Activated T-cell treated with anti-CD3 and anti-CD28 coated beads, Interleukin-2, amount 50 U/mL, for 4 hours (primary cell): ENCODE measurements at regions not wholly inside any gene's neighbourhood (a gene's known extent, or its start where the extent isn't known, plus 50 kb on each side); places are given as distances from the start of the nearest gene placed in this dataset.

Source experiments
- ATAC-seq, 2 donors: fragments of 200-7000 bp; cut with Tn5 transposase; one replicate each; pipeline ENCODE4 v1.10.0; 2021
- DNase-seq: peaks from one replicate; pipeline ENCODE4 v3.0.0-alpha.2; 2020
- H3K27me3 Mint-ChIP-seq: one replicate; pipeline ENCODE4 v1.8.0; 2021; ENCODE audit warnings: low read depth, mixed read lengths
- H3K36me3 Mint-ChIP-seq: one replicate; pipeline ENCODE4 v1.8.0; 2022; ENCODE audit warnings: mixed read lengths; ENCODE audit not compliant: insufficient read depth
- H3K4me1 Mint-ChIP-seq: one replicate; pipeline ENCODE4 v1.8.0; 2021; ENCODE audit warnings: low read depth, mixed read lengths
- H3K4me3 Mint-ChIP-seq: one replicate; pipeline ENCODE4 v1.8.0; 2021; ENCODE audit warnings: mild to moderate bottlenecking, moderate library complexity, mixed read lengths
- H3K9me3 Mint-ChIP-seq: one replicate; pipeline ENCODE4 v1.8.0; 2021; ENCODE audit warnings: mixed read lengths

DNA sequence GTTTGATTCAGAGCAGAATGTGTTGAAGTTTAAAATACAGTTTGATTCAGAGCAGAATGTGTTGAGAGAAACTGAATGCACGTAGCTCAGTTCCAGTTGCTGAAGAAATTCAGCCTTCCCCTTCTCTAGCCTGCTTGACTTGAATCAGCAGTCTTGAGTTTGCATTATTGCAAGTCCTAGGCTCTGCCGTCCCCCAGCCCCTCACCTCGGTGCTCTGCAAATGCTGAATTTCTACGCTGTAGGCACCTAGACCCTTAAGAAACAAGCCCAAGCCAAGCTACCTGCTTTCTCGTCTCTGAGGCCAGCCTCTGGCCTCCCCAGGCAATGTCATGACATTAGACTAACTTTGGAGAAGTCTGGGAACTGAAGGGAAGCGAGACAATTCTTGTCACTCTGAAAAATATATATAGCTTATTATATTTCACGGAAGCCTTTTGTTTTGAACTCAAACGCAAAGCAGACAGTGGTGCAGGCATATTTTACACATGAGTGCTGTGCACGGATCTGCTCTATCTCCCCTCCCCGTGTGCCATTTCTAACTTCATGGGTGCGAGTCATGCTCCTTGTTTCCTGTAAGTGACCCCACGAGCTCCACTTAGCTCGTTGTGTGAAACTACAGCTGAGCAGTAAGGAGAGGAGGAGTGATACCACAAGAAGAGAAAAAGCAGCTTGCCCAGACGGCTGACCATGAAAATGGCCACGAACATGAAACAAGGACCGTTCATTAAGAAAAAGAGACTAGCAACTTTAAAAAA is 71.4 kb upstream of the DUSP22 start:
- DNase-seq, result no peak
- Mint-ChIP-seq H3K4me3 (no peak overlapping the region), H3K4me1 (peaks cover 66% of the 10 kb centered on the region)

GRCh38 chr6:221531-222349 is 70.5 kb upstream of the DUSP22 start:
- ATAC-seq (no peak), DNase-seq (no peak)
- Mint-ChIP-seq H3K4me3 (no peak overlapping the region), H3K4me1 (peaks cover 67% of the 10 kb centered on the region), H3K27me3 (no peaks in the 10 kb centered on the region), H3K9me3 (no peaks in the 10 kb centered on the region), H3K36me3 (no peaks in the 10 kb centered on the region)

More for the DNA sequence above, 71.4 kb upstream of the DUSP22 start:
- H3K36me3 Mint-ChIP-seq, result no peaks in the 10 kb centered on the region
- no peaks in the 10 kb centered on the region for H3K27me3 Mint-ChIP-seq
- no peaks in the 10 kb centered on the region for H3K9me3 Mint-ChIP-seq
- ATAC-seq, result no peak

GRCh38 chr6:222468-222867 is 69.8 kb upstream of the DUSP22 start:
- Mint-ChIP-seq H3K4me1 (peaks cover 65% of the 10 kb centered on the region), H3K4me3 (no peak overlapping the region), H3K27me3 (no peaks in the 10 kb centered on the region), H3K36me3 (no peaks in the 10 kb centered on the region), H3K9me3 (no peaks in the 10 kb centered on the region)
- DNase-seq (no peak), ATAC-seq (no peak)

DNA sequence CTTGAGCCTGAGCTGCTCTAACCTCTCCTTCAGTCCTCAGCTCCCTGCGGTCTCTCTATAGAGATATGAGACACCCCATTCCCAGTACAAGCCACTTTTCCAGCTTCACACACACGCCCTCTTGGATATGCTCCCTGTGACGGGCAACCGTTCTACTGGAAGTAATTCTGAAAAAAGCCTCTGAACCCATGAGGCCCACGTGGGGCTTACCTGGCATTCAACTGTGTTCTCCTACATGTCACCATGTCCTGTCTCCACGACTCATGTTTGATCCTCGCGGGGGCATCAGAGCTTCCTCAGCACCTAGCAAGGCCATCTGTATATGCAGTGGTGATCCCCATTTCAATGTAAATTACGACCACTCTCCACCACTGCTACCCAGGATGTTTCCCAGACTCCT is 69.2 kb upstream of the DUSP22 start:
- DNase-seq (no peak), ATAC-seq (no peak)
- H3K36me3 Mint-ChIP-seq, result no peaks in the 10 kb centered on the region
- H3K9me3 Mint-ChIP-seq, result no peaks in the 10 kb centered on the region
- H3K4me3 Mint-ChIP-seq, result no peak overlapping the region
- H3K27me3 Mint-ChIP-seq, result no peaks in the 10 kb centered on the region
- peaks cover 64% of the 10 kb centered on the region for H3K4me1 Mint-ChIP-seq

GRCh38 chr6:223763-224162 is 68.5 kb upstream of the DUSP22 start:
- H3K9me3 Mint-ChIP-seq, result no peaks in the 10 kb centered on the region
- peak overlapping the region; percentile 24 for H3K4me3 Mint-ChIP-seq
- peaks cover 63% of the 10 kb centered on the region for H3K4me1 Mint-ChIP-seq
- no peaks in the 10 kb centered on the region for H3K36me3 Mint-ChIP-seq
- ATAC-seq (peak; percentile 41 to 52), DNase-seq (no peak)
- H3K27me3 Mint-ChIP-seq, result no peaks in the 10 kb centered on the region

DNA sequence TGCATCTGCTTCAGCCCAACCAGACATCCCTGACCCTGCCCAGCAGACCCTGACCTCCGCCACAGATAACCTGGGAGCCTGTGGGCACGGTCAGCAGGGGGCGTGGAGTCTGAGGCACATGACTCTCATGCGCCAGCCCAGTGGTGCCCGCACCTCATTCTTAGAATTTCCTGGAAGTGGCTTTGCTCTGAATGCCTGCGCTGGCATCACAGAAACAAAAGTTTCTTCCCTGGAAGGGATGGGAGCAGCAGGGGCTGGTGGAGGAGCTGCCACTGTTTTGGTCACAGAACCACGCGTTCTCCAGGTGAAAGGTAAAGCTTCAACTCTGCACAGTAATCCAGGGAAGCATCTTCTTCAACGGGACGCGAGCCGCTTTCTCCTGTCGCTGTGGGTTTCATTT is 67.9 kb upstream of the DUSP22 start:
- no peak for ATAC-seq
- peaks cover 64% of the 10 kb centered on the region for H3K4me1 Mint-ChIP-seq
- H3K4me3 Mint-ChIP-seq, result no peak overlapping the region
- DNase-seq, result no peak
- no peaks in the 10 kb centered on the region for H3K36me3 Mint-ChIP-seq
- H3K9me3 Mint-ChIP-seq, result no peaks in the 10 kb centered on the region
- no peaks in the 10 kb centered on the region for H3K27me3 Mint-ChIP-seq

GRCh38 chr6:225121-225721 is 67.1 kb upstream of the DUSP22 start:
- ATAC-seq (peak; percentile 77 to 79), DNase-seq (peak; percentile 67)
- Mint-ChIP-seq H3K36me3 (no peaks in the 10 kb centered on the region), H3K27me3 (no peaks in the 10 kb centered on the region), H3K9me3 (no peaks in the 10 kb centered on the region), H3K4me1 (peaks cover 62% of the 10 kb centered on the region), H3K4me3 (peak overlapping the region; percentile 59)

DNA sequence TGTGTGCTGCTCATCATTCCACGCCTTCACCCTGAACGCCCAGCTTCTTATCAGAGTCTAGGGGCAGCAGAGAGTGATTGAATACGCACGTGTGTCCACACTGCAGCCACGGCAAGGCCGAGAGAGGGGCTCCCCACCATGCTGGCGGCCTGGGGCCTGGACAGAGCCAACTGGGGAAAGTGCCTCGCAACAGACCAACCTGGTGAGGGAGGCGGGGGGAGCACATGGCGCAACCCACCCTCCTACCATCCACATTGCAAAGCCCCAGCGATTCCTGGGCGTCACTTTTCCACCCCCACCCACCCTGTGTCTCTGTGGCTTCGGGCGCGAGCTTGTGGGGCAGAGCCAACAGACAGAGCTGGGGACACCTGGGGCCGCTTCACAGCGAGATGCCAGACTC is 66.4 kb upstream of the DUSP22 start:
- no peak for DNase-seq
- Mint-ChIP-seq H3K4me3 (peak overlapping the region; percentile 59), H3K4me1 (peaks cover 62% of the 10 kb centered on the region), H3K36me3 (no peaks in the 10 kb centered on the region), H3K27me3 (no peaks in the 10 kb centered on the region), H3K9me3 (no peaks in the 10 kb centered on the region)
- no peak for ATAC-seq

DNA sequence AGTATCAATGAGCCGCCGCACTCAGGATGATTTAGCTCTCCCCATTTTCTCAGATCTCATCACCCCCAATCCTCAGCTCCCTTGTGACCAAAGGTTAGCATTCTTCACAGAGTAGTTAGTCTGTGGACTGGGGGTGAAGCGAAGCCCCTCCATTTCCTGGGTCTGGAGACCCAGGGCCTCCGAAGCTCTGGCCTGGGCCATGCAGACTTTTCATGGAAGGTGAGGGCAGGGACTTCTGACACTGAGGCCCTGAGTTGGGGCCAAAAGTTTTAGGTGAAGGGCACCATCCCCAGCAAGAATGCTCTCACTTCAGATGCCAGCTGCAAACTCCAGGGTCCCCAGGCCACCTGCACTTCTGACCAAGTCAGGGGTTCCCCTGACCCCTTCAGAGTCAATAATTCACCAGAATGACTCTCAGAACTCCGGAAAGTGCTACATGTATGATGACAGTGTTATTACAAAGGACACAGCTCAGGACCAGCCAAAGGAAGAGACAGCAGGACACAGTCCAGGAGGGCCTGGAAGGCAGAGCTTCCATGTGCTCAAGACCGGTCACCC is 65.7 kb upstream of the DUSP22 start:
- peaks cover 59% of the 10 kb centered on the region for H3K4me1 Mint-ChIP-seq
- no peaks in the 10 kb centered on the region for H3K27me3 Mint-ChIP-seq
- H3K36me3 Mint-ChIP-seq, result no peaks in the 10 kb centered on the region
- no peak for ATAC-seq
- DNase-seq, result no peak
- no peak overlapping the region for H3K4me3 Mint-ChIP-seq
- no peaks in the 10 kb centered on the region for H3K9me3 Mint-ChIP-seq

GRCh38 chr6:227074-227782 is 65.1 kb upstream of the DUSP22 start:
- Mint-ChIP-seq H3K27me3 (no peaks in the 10 kb centered on the region), H3K4me3 (no peak overlapping the region), H3K4me1 (peaks cover 57% of the 10 kb centered on the region), H3K9me3 (no peaks in the 10 kb centered on the region), H3K36me3 (no peaks in the 10 kb centered on the region)
- ATAC-seq (no peak), DNase-seq (no peak)

DNA sequence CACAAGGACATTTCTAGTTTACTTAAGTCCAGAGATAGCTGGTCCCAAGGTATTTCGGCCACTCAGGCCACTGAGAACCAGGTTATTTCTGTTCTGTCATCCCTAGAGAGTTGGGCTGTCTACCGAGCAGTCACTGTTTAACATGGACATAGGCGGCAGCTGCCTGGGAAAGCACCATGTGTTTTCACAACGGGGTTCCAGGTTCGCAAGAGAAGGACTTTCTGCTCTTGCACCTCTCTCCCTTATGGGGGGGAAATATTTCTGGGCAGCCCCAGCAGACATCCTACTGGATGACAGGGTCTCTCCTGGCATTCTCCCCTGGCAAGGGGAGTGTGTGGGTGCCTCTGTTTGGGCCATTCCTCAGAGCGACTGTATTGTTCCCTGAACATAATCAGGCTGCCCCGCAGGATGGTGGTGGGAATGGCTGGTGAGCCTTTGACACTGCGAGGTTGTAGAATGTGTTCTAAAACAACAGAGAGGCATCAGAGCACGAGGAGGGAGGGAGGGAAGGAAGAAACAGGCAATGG is 64.4 kb upstream of the DUSP22 start:
- no peaks in the 10 kb centered on the region for H3K27me3 Mint-ChIP-seq
- no peaks in the 10 kb centered on the region for H3K9me3 Mint-ChIP-seq
- H3K36me3 Mint-ChIP-seq, result no peaks in the 10 kb centered on the region
- H3K4me3 Mint-ChIP-seq, result no peak overlapping the region
- DNase-seq (no peak), ATAC-seq (no peak)
- H3K4me1 Mint-ChIP-seq, result peaks cover 52% of the 10 kb centered on the region

DNA sequence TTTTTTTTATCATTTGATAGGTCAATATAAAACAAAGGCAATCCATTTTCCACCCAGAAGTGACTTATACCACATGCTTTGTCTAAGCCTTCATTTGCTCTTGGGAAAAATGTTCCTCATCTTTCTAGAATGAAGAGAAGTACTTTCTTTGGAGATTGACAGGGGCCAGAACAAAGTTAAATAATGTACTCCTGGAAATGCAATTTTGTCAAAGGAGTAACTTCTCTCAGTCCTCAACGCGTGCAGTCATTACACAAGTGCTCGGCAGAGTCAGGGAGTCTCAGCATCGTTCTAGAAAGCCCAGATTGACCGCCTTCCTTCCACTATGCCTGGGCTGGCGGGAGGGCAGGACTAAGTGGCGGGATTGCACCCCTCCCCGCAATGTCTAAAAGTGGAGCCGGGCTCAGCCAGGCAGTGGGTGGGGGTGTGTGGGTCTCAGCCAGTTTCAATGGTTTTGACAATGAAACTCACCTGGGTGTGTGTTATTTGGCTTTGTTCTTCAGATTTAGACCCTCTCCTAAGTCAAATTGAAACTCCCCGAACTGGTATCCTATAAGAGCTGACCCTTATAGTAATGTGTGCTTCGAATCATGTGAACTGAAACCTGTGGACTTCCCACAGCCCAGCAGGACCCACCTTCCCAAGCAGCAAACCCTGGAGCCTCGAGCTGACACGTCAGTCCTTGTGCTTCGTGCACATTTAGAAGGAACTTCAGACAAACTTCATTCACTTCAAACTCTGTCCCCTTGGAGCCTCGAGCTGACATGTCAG is 63.2 kb upstream of the DUSP22 start:
- Mint-ChIP-seq H3K9me3 (no peaks in the 10 kb centered on the region), H3K4me3 (no peak overlapping the region), H3K36me3 (no peaks in the 10 kb centered on the region), H3K4me1 (peaks cover 43% of the 10 kb centered on the region), H3K27me3 (no peaks in the 10 kb centered on the region)
- ATAC-seq (no peak), DNase-seq (no peak)

- peak; percentile 51 to 54 for ATAC-seq
- H3K36me3 Mint-ChIP-seq, result no peaks in the 10 kb centered on the region
- DNase-seq, result no peak
- H3K4me1 Mint-ChIP-seq, result peaks cover 38% of the 10 kb centered on the region
- no peaks in the 10 kb centered on the region for H3K9me3 Mint-ChIP-seq
- H3K4me3 Mint-ChIP-seq, result no peak overlapping the region
- no peaks in the 10 kb centered on the region for H3K27me3 Mint-ChIP-seq
These were observed 60.5 kb upstream of the DUSP22 start for GRCh38 chr6:231779-232178.
